Upper lobe of right lung (tissue), 1 donor: ENCODE measurements at regions not wholly inside any gene's neighbourhood (a gene's known extent, or its start where the extent isn't known, plus 50 kb on each side); places are given as distances from the start of the nearest gene placed in this dataset.

Experiments
- ATAC-seq: fragments of 200-7000 bp; cut with Tn5 transposase; one replicate; pipeline ENCODE4 v1.9.1; 2020; ENCODE audit warnings: mild to moderate bottlenecking, moderate library complexity
- DNase-seq: peaks from one replicate; pipeline ENCODE4 v3.0.0-alpha.2; 2020
- H3K27ac ChIP-seq: fragments of 200-600 bp; one replicate; pipeline ENCODE4 v1.8.0; 2022
- H3K27me3 ChIP-seq: fragments of 200-600 bp; one replicate; pipeline ENCODE4 v1.8.0; 2022; ENCODE audit warnings: mild to moderate bottlenecking
- H3K36me3 ChIP-seq: fragments of 200-600 bp; one replicate; pipeline ENCODE4 v1.8.0; 2022
- H3K4me1 ChIP-seq: fragments of 200-600 bp; one replicate; pipeline ENCODE4 v1.8.0; 2022
- H3K4me3 ChIP-seq: fragments of 200-600 bp; one replicate; pipeline ENCODE4 v1.8.0; 2022; ENCODE audit warnings: mild to moderate bottlenecking
- H3K9me3 ChIP-seq: fragments of 200-600 bp; one replicate; pipeline ENCODE4 v1.8.0; 2022
- intact Hi-C: fragments of 100-400 bp; cut with DNase I; formaldehyde crosslinking; loops from one replicate; pipeline ENCODE4 v1.11.0; 2022
- TF ChIP-seq, protein P1 (sequence below): fragments of 200-600 bp; IDR thresholded peaks from one replicate; pipeline ENCODE4 v1.8.0; 2022; ENCODE audit warnings: antibody characterized with exemption
- donor health status: DM: no; HTN: yes; CAD: no; lungs with severe emphysema.

DNA sequence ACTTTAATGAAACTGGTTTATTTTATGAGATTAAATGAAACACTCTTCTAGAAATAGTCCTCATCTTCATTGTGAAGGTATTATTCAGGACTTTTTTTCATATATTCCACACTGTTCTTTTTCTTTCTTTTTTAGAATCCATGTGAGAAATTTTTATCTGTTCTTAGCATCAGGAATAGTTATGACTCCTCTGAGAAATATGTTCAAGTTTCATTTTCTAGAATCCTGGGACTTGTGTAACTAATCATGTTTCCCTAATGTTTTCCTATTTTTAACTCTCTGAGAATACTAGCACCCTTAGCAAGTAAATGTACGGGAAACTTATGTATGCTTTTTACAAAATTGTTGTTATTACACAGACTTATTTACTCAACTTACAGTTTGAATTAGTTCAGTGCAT is 407.8 kb downstream of the CBLN4 start:
- Histone ChIP-seq H3K9me3 (no peaks in the 10 kb centered on the region), H3K27ac (no peak overlapping the region), H3K4me1 (no peaks in the 10 kb centered on the region), H3K36me3 (no peaks in the 10 kb centered on the region), H3K4me3 (no peak overlapping the region), H3K27me3 (no peaks in the 10 kb centered on the region)
- no peak for DNase-seq
- intact Hi-C loops = no loop called here
- TF ChIP-seq, protein P1, sequence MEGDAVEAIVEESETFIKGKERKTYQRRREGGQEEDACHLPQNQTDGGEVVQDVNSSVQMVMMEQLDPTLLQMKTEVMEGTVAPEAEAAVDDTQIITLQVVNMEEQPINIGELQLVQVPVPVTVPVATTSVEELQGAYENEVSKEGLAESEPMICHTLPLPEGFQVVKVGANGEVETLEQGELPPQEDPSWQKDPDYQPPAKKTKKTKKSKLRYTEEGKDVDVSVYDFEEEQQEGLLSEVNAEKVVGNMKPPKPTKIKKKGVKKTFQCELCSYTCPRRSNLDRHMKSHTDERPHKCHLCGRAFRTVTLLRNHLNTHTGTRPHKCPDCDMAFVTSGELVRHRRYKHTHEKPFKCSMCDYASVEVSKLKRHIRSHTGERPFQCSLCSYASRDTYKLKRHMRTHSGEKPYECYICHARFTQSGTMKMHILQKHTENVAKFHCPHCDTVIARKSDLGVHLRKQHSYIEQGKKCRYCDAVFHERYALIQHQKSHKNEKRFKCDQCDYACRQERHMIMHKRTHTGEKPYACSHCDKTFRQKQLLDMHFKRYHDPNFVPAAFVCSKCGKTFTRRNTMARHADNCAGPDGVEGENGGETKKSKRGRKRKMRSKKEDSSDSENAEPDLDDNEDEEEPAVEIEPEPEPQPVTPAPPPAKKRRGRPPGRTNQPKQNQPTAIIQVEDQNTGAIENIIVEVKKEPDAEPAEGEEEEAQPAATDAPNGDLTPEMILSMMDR = no peak
- ATAC-seq = no peak

DNA sequence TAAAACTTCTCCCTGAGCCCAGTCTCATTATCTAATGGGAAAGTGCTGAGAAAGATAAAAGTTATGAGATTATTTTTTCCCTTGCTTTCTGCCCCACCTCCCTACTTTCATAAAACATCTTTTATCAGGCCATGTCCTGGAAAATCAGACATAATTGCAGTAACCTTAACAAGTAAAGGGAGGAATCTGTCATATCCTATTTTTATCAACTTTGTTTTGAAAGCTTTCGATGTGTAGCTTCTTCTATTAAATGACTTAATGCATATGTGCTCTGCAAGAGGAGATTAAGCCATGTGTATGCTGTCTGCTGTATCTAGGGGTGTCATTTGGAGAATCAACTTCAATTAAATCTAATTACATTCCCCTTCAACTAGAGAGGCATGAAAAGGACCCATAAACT is 408.9 kb downstream of the CBLN4 start:
- Histone ChIP-seq H3K36me3 (no peaks in the 10 kb centered on the region), H3K9me3 (no peaks in the 10 kb centered on the region), H3K27me3 (no peaks in the 10 kb centered on the region), H3K4me3 (no peak overlapping the region), H3K27ac (no peak overlapping the region), H3K4me1 (no peaks in the 10 kb centered on the region)
- ATAC-seq (no peak), DNase-seq (no peak)
- intact Hi-C loops = no loop called here
- TF ChIP-seq, protein P1 = no peak

DNA sequence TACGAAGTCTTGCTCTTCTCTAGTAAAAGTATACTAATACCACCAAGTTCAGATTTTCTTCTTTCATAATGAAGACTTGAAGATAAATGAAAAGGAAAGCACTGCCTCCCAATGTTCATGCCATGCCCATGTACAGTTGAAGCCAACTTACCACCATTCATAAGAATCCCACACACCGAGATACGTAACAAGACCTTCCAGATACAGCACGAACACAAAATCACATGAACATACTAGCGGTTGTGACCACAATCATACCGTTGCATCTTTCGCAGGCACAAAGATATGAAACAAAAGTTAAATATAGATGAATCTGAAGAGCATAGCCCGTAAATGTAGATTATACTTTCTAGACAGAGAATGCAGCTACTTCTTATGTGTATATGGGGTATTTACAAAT is 412.5 kb downstream of the CBLN4 start:
- no peaks in the 10 kb centered on the region for H3K27me3 ChIP-seq

DNA sequence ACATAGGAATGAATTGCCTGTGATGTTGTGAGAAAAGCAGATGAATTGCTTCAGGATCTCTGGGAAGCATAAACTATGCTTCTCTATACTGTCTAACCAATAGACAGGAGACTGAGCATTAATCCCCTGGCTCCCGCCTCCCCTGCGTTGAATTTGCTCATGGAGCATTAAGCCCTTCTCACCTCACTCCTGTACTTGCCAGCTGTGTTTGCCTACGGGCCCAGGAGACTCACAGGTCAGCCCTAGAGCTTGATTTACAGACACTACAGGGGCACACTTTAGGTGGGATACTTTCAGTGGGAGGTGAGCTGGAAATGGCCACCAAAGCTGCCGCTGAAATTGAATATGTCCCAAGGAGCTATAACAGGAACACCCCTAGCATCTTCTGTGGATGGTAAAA is 418.7 kb downstream of the CBLN4 start:
- Histone ChIP-seq H3K4me3 (no peak overlapping the region), H3K36me3 (no peaks in the 10 kb centered on the region), H3K9me3 (no peaks in the 10 kb centered on the region), H3K27me3 (no peaks in the 10 kb centered on the region), H3K27ac (no peak overlapping the region), H3K4me1 (no peaks in the 10 kb centered on the region)
- ATAC-seq (no peak), DNase-seq (no peak)
- TF ChIP-seq, protein P1 = no peak
- intact Hi-C loops = no loop called here

More for the DNA sequence above, 412.5 kb downstream of the CBLN4 start:
- TF ChIP-seq, protein P1 = no peak
- ATAC-seq = no peak
- intact Hi-C loops = no loop called here
- no peaks in the 10 kb centered on the region for H3K9me3 ChIP-seq
- no peaks in the 10 kb centered on the region for H3K4me1 ChIP-seq
- H3K27ac ChIP-seq = no peak overlapping the region
- DNase-seq = no peak
- H3K4me3 ChIP-seq = no peak overlapping the region
- H3K36me3 ChIP-seq = no peaks in the 10 kb centered on the region

DNA sequence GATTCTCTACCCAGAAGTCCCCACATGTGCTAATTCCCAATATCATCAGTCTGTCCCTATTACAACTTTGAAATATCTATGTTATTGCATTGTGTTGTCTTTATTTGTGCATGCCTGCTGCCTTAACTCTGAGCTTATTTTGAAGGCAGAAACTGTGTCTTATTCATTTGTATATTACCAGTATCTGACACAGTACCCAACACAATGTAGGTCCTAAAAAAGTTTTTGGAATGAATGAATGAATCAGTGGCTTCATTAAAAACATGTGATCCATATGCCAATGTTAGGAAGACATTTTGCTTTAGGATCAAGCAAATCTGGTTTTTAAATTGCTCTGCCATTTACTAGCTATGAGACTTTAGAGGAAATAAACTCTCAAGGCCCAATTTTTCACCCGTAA is 420.4 kb downstream of the CBLN4 start:
- Histone ChIP-seq H3K4me3 (no peak overlapping the region), H3K36me3 (no peaks in the 10 kb centered on the region), H3K27me3 (no peaks in the 10 kb centered on the region), H3K27ac (no peak overlapping the region), H3K9me3 (no peaks in the 10 kb centered on the region), H3K4me1 (no peaks in the 10 kb centered on the region)
- intact Hi-C loops = no loop called here
- TF ChIP-seq, protein P1 = no peak
- DNase-seq (no peak), ATAC-seq (no peak)

DNA sequence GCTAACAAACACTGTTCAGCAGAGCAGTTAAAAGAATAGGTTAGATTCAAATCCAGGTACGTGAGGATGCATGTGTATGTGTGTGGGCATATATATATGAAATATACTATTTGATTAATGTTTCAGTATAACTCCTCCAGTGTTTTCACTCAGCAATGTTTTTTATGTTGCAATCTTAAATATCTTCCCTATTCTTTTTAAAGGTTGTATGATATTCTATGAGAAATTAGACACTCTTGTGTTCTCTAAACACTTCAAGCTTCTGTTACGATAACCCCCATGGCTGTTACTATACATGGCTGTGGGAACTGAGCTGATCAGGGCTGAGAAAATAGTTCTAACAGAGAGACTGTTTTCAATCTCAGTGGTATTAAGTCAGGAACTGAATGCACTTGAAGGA is 421.0 kb downstream of the CBLN4 start:
- H3K27me3 ChIP-seq = no peaks in the 10 kb centered on the region
- no peaks in the 10 kb centered on the region for H3K36me3 ChIP-seq
- intact Hi-C loops = no loop called here
- ATAC-seq (no peak), DNase-seq (no peak)
- no peaks in the 10 kb centered on the region for H3K9me3 ChIP-seq
- TF ChIP-seq, protein P1 = no peak
- no peak overlapping the region for H3K27ac ChIP-seq
- H3K4me1 ChIP-seq = no peaks in the 10 kb centered on the region
- no peak overlapping the region for H3K4me3 ChIP-seq
